ENCODE measurements at regions not wholly inside any gene's neighbourhood (a gene's known extent, or its start where the extent isn't known, plus 50 kb on each side); places are given as distances from the start of the nearest gene placed in this dataset.

DNA sequence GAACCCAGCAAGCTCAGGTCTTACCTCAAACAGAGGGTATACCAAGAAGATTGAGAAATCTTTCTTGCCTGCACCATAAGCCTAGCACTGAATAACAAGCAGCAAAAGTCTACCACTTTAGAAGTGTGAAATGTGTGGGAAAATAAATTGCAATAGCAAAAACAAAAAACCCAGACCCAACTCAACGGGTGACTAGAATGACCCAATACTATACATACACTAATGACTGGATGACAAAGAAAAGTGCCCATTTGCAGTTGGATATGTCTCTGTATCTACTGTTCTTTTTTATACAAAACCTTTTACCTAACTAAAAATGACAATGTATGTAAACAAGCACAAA, 950.6 kb downstream of the TRIB2 start (continued):
- no peak for TF ChIP-seq TAF7 (optimal IDR thresholded peaks at IDR 0.05; ENCODE audit: borderline replicate concordance, low read depth, low read length)

DNA sequence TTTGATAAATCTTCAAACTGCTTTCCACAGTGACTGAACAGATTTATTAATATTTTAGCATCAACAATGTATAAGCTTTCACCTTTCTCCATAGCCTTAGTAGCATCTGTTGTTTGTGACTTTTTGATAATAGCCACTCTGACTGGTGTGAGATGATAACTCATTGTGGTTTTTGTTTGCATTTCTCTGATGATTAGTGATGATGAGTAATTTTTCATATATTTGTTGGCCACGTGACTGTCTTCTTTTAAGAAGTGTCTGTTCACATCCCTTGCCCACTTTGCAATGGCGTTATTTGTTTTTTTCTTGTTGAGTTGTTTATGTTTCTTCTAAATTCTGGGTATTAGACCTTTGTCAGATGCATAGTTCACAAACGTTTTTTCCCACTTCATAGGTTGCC, 952.9 kb downstream of the TRIB2 start:
- Histone ChIP-seq H3K9me3 (ENCODE audit: insufficient read depth in 2 of 2, low read depth in 1 of 2, low read length in 1 of 2) (0 out of 4 replicates have a peak, but pooled peaks cover 0 to 5% of the 10 kb centered on the region in 2 experiments), H3K14ac (ENCODE audit: insufficient read length) (no peak overlapping the region), H3K36me3 (ENCODE audit: control insufficient read depth in 2 of 4, insufficient read depth in 4 of 4, low read length in 3 of 4) (no peaks in the 10 kb centered on the region), H4K5ac (ENCODE audit: insufficient read length, low read depth, low read length) (no peak overlapping the region), H3K9ac (replicated peaks in 1 of 4; ENCODE audit: extremely low read depth in 1 of 4, low read depth in 3 of 4, low read length in 3 of 4) (no peak overlapping the region), H4K20me1 (replicated peaks in 1 of 2; ENCODE audit: control insufficient read depth in 1 of 2, insufficient read depth in 2 of 2, low read length in 2 of 2) (no peaks in the 10 kb centered on the region), H3K27me3 (replicated peaks in 1 of 4; ENCODE audit: control insufficient read depth in 3 of 4, extremely low read depth in 1 of 4, insufficient read depth in 3 of 4, low read length in 3 of 4) (peaks cover 2 to 20% (median 10%) of the 10 kb centered on the region in 4 experiments; a peak in 6 of 7 replicates), H2AK5ac (ENCODE audit: low read depth, low read length) (no peak overlapping the region), H4K8ac (ENCODE audit: extremely low read depth, insufficient read depth, low read length) (no peak overlapping the region), H2BK20ac (ENCODE audit: low read length) (no peak overlapping the region), H2BK15ac (ENCODE audit: low read length) (no peak overlapping the region), H3K23me2 (ENCODE audit: low read depth, low read length) (no peaks in the 10 kb centered on the region; the same call in 1 of the 2 replicates), H3K4ac (replicated peaks; ENCODE audit: insufficient read length, low read depth, low read length) (no peak overlapping the region), H3K23ac (ENCODE audit: insufficient read length) (no peak overlapping the region), H3K18ac (ENCODE audit: extremely low read depth, low read length) (no peak overlapping the region), H3K79me1 (ENCODE audit: low read depth, low read length) (no peaks in the 10 kb centered on the region), H3K56ac (replicated peaks; ENCODE audit: insufficient read length, low read depth, low read length) (no peak overlapping the region), H3K79me2 (ENCODE audit: control insufficient read depth in 1 of 2, insufficient read depth in 2 of 2, low read length in 2 of 2) (no peaks in the 10 kb centered on the region), H3K4me1 (replicated peaks in 1 of 4; ENCODE audit: control insufficient read depth in 3 of 4, insufficient read depth in 4 of 4, low read length in 3 of 4) (no peaks in the 10 kb centered on the region), H3K4me2 (ENCODE audit: insufficient read depth in 1 of 2, low read depth in 2 of 2, low read length in 2 of 2) (no peak overlapping the region), H4K91ac (replicated peaks; ENCODE audit: insufficient read length, low read length) (no peak overlapping the region), H3K27ac (ENCODE audit: low read depth, low read length) (no peak overlapping the region), H3K4me3 (ENCODE audit: extremely low read depth in 1 of 4, insufficient read depth in 2 of 4, low read depth in 3 of 4, low read length in 4 of 4) (no peak overlapping the region), H2BK12ac (ENCODE audit: low read depth, low read length) (no peak overlapping the region), H2BK5ac (ENCODE audit: low read depth, low read length) (no peak overlapping the region), H2BK120ac (replicated peaks; ENCODE audit: low read depth, low read length) (no peak overlapping the region), H2AFZ (ENCODE audit: low read length) (no peak overlapping the region)
- no peak for DNase-seq (ENCODE audit: low read depth in 1 of 2, low spot score in 2 of 2)
- ChIA-PET POLR2A (ENCODE audit: partially characterized antibody) (no interaction called here), CTCF (ENCODE audit: partially characterized antibody) (no interaction called here)
- WGBS, 2 experiments (ENCODE audit: extremely low coverage in 1 of 2, insufficient coverage in 1 of 2, insufficient read length in 1 of 2, insufficient replicate concordance in 2 of 2, low coverage in 1 of 2, low lambda C conversion rate in 2 of 2, missing lambda C conversion rate in 1 of 2) = 60% methylated on average over 3 of the region's 3 CpGs; no CpG with 5 or more reads in 1 of the 2 experiments
- no peak for FAIRE-seq
- TF ChIP-seq RAD21 (IDR thresholded peaks at IDR 0.05 in 1 of 2, conservative IDR thresholded peaks at IDR 0.05 in 1 of 2; ENCODE audit: low read depth in 2 of 2, low read length in 2 of 2) (no peak), CTBP2 (IDR thresholded peaks at IDR 0.05; ENCODE audit: borderline replicate concordance, insufficient read depth, insufficient read length, low read length) (no peak)

All from H1 (cell line).